ENCODE measurements at regions not wholly inside any gene's neighbourhood (a gene's known extent, or its start where the extent isn't known, plus 50 kb on each side); places are given as distances from the start of the nearest gene placed in this dataset.

DNA sequence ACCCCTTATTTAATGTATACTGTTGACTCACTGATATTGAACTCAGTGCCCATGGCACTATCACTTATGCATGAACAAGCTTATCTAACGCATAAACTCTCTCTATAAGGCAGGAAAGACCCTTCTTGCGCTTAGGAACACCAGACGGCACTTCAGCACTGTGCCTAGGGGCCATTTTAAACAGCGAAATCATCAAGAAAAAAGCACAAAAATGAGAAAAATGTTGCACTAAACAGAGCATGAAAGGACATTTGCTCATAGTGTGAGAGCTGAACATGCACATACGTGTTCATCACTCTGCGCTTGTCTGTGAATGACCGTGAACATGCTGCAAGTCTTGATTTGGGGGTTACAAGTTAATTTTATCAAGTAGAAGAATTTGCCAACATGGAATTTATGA, 109.6 kb downstream of the WDR11 start:
- no peak for DNase-seq

GRCh38 chr10:120961795-120962755, 110.9 kb downstream of the WDR11 start:
- DNase-seq = no peak

GRCh38 chr10:120962756-120963593, 111.8 kb downstream of the WDR11 start:
- DNase-seq = peak; percentile 74

- DNase-seq = peak; percentile 2
These were observed 112.5 kb downstream of the WDR11 start for GRCh38 chr10:120963594-120964220.

DNA sequence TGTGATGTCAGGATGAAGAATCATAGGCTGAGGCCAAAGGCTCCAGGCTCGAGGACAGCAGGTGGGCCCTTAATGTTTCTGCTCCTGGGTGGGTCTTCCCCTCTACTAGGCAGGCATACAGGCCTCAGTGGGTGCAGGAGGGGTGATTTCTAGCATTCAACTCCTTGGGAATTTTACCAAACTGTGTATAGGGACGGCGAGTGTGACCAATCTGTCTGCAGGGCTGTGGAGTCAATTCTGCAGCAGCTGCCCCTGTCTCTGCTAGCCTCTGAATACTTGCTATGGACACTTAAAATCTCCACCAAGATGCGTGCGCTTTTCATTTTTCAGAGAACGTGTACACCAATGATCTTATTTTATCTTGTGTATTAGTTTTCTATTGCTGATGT, 115.5 kb downstream of the WDR11 start:
- DNase-seq = no peak

- DNase-seq = no peak
These were observed 118.1 kb downstream of the WDR11 start for GRCh38 chr10:120969219-120969645.

GRCh38 chr10:120970595-120971529, 119.7 kb downstream of the WDR11 start:
- DNase-seq = peak; percentile 2

DNA sequence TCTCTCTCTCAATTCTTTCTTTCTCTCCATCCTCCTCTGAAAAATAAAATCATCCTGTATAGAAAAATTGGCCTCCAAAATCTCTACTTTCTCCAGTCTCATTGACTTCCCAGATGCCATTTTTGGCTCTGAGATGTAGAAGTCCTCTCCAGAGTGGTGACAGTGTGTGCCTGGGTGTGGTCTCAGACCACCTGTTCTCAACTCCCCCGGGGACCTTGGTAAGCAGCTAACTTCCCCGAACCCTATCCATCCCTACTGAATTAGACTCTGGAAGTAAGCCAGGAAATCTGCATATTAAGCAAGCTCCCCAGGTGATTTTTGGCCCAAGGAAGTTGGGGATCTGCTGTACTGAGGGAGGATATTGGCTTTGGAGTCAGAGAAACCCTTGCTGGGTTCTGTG, 120.5 kb downstream of the WDR11 start:
- DNase-seq = peak; percentile 87

DNA sequence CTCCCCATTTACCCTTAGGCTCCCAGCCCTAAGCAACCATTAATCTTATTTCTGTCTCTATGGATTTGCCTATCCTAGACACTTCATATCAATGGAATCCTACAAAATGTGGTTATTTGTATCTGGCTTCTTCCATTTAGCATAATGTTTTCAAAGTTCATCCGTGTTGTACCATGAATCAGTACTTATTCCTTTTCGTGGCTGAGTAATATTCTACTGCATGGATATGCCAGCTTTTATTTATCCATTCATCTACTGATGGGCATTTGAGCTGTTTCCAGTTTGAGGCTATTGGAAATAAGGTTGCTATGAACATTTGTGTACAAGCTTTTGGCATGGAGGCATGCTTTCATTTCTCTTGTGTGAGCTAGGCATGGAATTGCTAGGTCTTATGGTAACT, 121.1 kb downstream of the WDR11 start:
- DNase-seq = no peak

GRCh38 chr10:120975072-120975867, 124.1 kb downstream of the WDR11 start:
- DNase-seq = no peak

- no peak for DNase-seq
These were observed 124.7 kb downstream of the WDR11 start for GRCh38 chr10:120975868-120976225.

GRCh38 chr10:120977897-120978296, 126.7 kb downstream of the WDR11 start:
- no peak for DNase-seq

DNA sequence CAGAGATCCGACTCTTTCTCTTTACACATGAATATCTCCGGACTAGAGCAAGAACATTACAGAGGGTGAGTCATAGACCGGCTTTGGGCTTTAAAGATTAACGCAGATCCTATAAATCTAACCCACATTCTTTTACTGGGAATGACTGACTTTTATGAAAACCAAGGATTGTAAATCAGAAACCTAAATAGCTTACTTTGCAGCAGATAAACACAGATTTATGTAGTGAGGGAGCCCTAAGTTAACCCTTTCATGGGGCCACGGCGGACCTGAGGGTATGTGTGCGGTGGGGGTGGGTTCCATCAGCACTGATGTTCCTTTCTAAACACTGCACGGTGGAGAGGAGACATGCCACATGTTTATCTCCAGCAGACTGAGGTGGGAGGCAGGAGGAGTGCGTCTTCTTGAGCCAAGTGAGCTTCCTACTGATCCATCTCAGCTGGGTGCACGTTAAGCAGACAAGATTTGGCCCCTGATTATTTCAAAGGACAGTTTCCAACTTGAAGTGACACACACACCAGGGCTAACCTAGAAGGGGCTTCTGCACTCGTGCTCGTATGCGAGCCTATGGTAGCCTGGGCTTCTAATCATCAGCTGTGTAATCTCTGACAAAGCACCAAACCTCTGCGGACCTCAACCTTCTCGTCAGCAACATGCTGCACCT, 127.6 kb downstream of the WDR11 start:
- no peak for DNase-seq

DNA sequence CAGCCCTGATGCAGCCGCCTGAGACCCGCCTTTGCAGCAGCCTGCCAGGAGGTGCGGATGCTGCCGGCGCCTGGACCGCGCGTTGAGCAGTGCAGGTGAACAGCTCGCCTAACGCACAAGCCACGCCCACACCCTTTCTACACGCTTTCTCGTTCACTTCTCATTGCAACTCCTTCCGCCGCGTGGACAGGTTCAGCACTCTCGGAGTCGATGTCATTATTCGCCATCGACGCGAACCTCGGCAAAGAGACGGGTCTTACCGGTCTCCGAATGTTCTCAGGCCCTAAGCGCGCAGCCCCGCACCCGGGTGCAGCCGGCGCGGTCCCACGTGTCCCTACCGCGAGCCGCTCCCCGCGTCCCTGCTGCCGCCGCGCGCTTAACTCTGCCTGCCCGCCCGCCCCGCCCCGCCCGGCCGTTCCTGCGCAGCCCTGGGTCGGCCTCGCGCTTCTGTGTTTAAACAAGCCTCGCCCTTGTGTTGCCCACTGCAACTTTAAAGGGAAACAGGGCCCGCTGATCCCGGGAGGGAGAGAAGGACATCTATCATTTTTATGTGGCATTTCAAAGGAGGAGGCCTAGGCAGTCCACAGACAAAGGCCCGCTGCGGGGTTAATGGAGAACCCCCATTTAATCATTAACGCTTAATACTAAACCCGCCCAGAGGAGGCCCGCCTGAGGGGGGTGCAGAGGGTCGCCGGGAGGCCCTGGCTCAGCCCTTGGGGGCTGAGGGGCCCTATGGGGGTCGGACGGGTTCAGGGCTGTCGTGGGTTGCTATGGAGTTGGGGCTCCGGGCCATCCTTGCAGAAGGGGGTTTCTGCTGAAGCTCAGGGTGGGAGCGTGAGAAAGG, 128.5 kb downstream of the WDR11 start:
- peak; percentile 87 for DNase-seq

DNA sequence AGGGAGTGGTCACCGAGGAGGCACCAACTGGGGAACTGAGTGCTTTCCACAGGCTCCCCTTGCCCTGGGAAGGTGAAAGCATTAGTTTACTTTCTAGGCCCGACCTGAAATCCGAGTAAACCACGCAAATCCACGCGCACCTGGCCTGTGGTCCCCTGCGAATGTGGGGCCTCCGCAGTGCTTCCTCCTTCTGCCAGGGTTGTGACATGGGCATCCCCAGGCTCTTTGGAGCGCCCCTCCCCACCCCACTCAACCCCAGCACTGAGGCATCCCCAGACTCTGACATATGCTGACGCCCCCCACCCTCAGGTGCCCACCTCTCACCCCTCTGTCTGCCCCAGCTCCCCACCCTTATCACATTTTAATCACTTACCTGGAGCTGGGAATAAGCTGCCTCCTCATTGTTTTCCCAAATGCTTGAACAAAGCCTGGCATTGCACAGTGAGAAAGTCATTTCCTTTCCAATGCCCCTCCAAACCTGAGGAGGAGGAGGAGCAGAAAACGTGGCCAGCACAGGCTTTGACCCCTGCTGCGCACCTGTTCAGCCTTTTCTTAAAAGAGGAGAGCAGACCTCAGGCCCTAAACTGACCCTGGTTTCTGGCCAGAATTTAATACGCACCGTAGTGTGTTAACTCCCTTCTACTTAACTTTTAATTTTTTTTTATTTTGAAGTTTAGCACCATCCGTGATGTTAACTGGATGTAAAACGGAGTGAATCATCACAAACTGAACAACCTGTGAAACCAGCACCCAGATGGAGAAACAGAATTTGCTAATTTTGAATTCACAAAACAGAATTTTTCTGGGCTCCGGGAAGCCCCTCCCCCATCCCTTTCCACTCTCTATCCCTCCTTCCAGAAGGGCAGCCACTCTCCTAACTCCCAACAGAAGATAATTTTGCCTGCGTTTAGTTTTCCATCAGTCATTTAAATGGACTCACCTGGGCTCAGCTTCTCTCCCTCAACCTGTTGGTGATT, 129.4 kb downstream of the WDR11 start:
- peak; percentile 1 for DNase-seq

DNA sequence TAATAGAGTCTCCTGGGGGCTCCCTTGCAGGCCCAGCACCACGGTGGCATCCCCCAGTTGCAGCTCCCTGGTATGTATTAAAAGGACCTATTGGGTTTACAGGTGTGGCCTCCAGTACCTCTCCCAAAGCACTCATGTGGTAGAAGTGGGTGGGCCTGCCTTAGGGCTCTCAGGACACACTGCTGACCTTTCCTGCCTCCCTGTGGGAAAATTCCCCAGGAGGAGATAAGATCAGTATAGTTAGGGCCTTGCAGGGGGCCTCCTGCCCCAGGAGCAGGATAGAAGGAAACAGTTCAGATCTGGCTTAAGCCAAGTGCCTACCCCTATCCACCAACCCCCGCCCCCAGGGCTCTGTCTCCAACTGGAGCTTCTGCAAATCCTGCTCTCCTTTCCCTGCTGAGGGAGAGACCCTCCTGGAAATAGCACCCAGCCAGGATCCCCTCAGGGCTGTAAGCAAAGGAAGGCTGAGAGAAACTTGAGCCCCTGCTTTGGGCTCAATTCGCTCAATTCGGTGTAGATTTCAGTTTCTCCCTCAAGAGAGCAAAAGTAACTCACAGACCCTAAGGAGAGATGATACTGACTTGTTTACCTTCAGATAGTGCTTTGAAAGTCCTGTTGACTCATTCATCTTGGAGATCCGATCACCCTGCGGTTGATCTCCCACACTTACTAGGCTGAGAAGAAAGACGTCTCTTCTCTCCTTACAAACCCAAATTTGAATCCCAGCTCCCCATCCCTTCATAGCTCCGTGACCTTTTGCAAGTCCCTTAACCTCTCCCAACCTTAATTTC, 130.6 kb downstream of the WDR11 start:
- peak; percentile 5 for DNase-seq

DNA sequence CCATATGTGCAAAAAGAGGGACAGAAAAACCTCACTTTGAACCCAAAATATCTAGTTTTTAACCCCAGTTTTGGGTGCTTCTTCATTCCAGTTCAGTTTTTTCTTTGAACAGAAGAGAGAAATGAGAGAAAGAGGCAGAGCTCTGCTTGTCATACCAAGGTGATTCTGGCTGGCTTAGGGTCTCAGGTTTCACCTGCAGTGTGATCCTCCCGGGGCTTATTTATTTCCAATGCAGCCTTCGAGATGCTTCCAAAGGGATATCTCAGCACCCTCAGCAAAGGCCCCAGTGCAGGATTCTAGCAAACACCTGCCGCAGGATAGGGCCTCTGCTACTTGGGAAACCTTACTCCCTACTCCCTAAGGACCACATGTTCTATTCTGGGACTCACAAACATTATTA, 131.3 kb downstream of the WDR11 start:
- peak; percentile 3 for DNase-seq

- no peak for DNase-seq
These were observed 132.6 kb downstream of the WDR11 start for GRCh38 chr10:120983721-120984120.

Measured in NCI-H69 (cell line).